Neural cell (in vitro differentiated cells): ENCODE measurements at regions not wholly inside any gene's neighbourhood (a gene's known extent, or its start where the extent isn't known, plus 50 kb on each side); places are given as distances from the start of the nearest gene placed in this dataset.

ENCODE experiments used
- H2AFZ ChIP-seq: fragments of 200-600, 300-800 bp; sonication (generic), shearing (Covaris generic); 2 replicates; pipeline ENCODE4 v1.6.0; 2014; ENCODE audit warnings: low read depth, mild to moderate bottlenecking, antibody characterized with exemption, low read length, moderate library complexity
- H3F3A ChIP-seq: fragments of 200-600 bp; shearing (Covaris generic); 2 replicates; pipeline ENCODE4 v1.6.1; 2016; ENCODE audit warnings: mild to moderate bottlenecking, moderate library complexity, mixed read lengths, antibody characterized with exemption, low read length; ENCODE audit not compliant: insufficient read depth, poor library complexity, severe bottlenecking
- H3K27ac ChIP-seq: fragments of 200-600, 300-800 bp; sonication (generic), shearing (Covaris generic); 2 replicates; pipeline ENCODE4 v1.5.1; 2014; ENCODE audit warnings: mild to moderate bottlenecking, low read length, moderate library complexity
- H3K27me3 ChIP-seq: fragments of 300-800, 200-600 bp; sonication (generic), shearing (Covaris generic); 2 replicates; pipeline ENCODE4 v1.6.0; 2014; ENCODE audit warnings: mild to moderate bottlenecking, low read depth, low read length, moderate library complexity; ENCODE audit not compliant: insufficient read depth
- H3K36me3 ChIP-seq: fragments of 300-800, 200-600 bp; sonication (generic), shearing (Covaris generic); 2 replicates; pipeline ENCODE4 v1.5.1; 2014; ENCODE audit warnings: mild to moderate bottlenecking, antibody characterized with exemption, low read length, moderate library complexity; ENCODE audit not compliant: insufficient read depth
- H3K4me2 ChIP-seq: fragments of 300-800, 200-600 bp; sonication (generic), shearing (Covaris generic); 2 replicates; pipeline ENCODE4 v1.6.0; 2014; ENCODE audit warnings: mild to moderate bottlenecking, low read length
- H3K4me3 ChIP-seq: fragments of 300-800, 200-600 bp; sonication (generic), shearing (Covaris generic); 2 replicates; pipeline ENCODE4 v1.5.1; 2014; ENCODE audit warnings: mild to moderate bottlenecking, low read length, moderate library complexity
- H3K79me2 ChIP-seq: fragments of 200-600 bp; shearing (Covaris generic); replicated peaks from 2 replicates; pipeline ENCODE4 v1.6.0; 2014; ENCODE audit warnings: mild to moderate bottlenecking, low read length, moderate library complexity; ENCODE audit not compliant: insufficient read depth
- H3K9ac ChIP-seq: fragments of 300-800, 200-600 bp; sonication (generic), shearing (Covaris generic); 2 replicates; pipeline ENCODE4 v1.6.1; 2016; ENCODE audit warnings: mild to moderate bottlenecking, low read length, mixed read lengths
- H3K9me2 ChIP-seq: fragments of 200-600 bp; shearing (Covaris generic); 2 replicates; pipeline ENCODE4 v1.6.1; 2016; ENCODE audit warnings: mild to moderate bottlenecking, low read length, mixed read lengths; ENCODE audit not compliant: insufficient read depth
- H3K9me3 ChIP-seq: fragments of 200-600, 300-800 bp; sonication (generic), shearing (Covaris generic); 2 replicates; pipeline ENCODE4 v1.6.1; 2016; ENCODE audit warnings: mild to moderate bottlenecking, mixed run types, low read length, moderate library complexity, mixed read lengths
- H4K20me1 ChIP-seq: fragments of 200-600 bp; shearing (Covaris generic); 2 replicates; pipeline ENCODE4 v1.6.1; 2016; ENCODE audit warnings: mild to moderate bottlenecking, mixed run types; ENCODE audit not compliant: insufficient read depth
- EP300 ChIP-seq: fragments of 450-650 bp; conservative IDR thresholded peaks from 2 replicates; pipeline ENCODE4 v1.6.1; 2014; ENCODE audit warnings: antibody characterized with exemption, mild to moderate bottlenecking, moderate library complexity; ENCODE audit not compliant: poor library complexity, severe bottlenecking
- EZH2 ChIP-seq: fragments of 200-600, 300-800 bp; shearing (Covaris generic), sonication (generic); IDR thresholded peaks from 2 replicates; pipeline ENCODE4 v1.6.1; 2014; ENCODE audit warnings: antibody characterized with exemption, low read length, borderline replicate concordance, mild to moderate bottlenecking; ENCODE audit not compliant: insufficient read depth, poor library complexity, severe bottlenecking
- MXI1 ChIP-seq: fragments of 450-650 bp; conservative IDR thresholded peaks from 2 replicates; pipeline ENCODE4 v1.6.1; 2014; ENCODE audit warnings: antibody characterized with exemption, mild to moderate bottlenecking; ENCODE audit not compliant: poor library complexity, severe bottlenecking
- POLR2AphosphoS5 ChIP-seq: IDR thresholded peaks from 2 replicates; pipeline ENCODE4 v1.6.1; 2012
- RAD21 ChIP-seq: fragments of 450-650 bp; conservative IDR thresholded peaks from 2 replicates; pipeline ENCODE4 v1.6.1; 2014; ENCODE audit warnings: antibody characterized with exemption, mild to moderate bottlenecking, moderate library complexity
- SMC3 ChIP-seq: fragments of 450-650 bp; conservative IDR thresholded peaks from 2 replicates; pipeline ENCODE4 v1.6.1; 2014; ENCODE audit warnings: antibody characterized with exemption, mild to moderate bottlenecking, moderate library complexity; ENCODE audit not compliant: poor library complexity
- TAF1 ChIP-seq: IDR thresholded peaks from 2 replicates; pipeline ENCODE4 v1.6.1; 2012; ENCODE audit warnings: low read depth
- TF ChIP-seq, protein P1 (sequence below): fragments of 450-650 bp; IDR thresholded peaks from 2 replicates; pipeline ENCODE4 v1.5.1; 2014; ENCODE audit warnings: antibody characterized with exemption, mild to moderate bottlenecking, moderate library complexity; ENCODE audit not compliant: poor library complexity, severe bottlenecking
- TF ChIP-seq, protein P2 (sequence below): IDR thresholded peaks from 2 replicates; pipeline ENCODE4 v1.6.1; 2012; ENCODE audit warnings: borderline replicate concordance

DNA sequence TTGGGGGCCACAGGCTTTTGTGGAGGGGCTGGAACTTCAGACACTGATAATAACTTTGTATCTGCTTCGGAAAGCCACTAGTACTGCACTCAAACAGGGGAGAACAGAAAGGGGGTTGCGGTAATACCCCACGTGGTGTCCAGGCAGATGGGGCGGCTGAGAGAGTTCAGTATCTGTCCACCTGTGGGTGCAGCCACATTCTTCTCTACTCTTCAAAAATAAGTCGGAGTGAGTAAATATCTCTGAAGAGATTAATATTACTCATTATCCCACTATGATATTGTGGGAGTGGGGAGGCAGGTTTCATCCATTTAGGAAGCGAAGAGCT, 102.1 kb upstream of the SSBP2 start:
- peak overlapping the region; percentile 61 for H3K4me3 ChIP-seq
- no peaks in the 10 kb centered on the region for H3K9me2 ChIP-seq
- H3K27me3 ChIP-seq, result no peaks in the 10 kb centered on the region
- H2AFZ ChIP-seq, result no peak overlapping the region
- no peak for TF ChIP-seq EZH2
- no peak for TF ChIP-seq TAF1
- TF ChIP-seq RAD21, result no peak
- TF ChIP-seq POLR2AphosphoS5, result no peak
- TF ChIP-seq SMC3, result no peak
- TF ChIP-seq MXI1, result no peak
- TF ChIP-seq, protein P1, sequence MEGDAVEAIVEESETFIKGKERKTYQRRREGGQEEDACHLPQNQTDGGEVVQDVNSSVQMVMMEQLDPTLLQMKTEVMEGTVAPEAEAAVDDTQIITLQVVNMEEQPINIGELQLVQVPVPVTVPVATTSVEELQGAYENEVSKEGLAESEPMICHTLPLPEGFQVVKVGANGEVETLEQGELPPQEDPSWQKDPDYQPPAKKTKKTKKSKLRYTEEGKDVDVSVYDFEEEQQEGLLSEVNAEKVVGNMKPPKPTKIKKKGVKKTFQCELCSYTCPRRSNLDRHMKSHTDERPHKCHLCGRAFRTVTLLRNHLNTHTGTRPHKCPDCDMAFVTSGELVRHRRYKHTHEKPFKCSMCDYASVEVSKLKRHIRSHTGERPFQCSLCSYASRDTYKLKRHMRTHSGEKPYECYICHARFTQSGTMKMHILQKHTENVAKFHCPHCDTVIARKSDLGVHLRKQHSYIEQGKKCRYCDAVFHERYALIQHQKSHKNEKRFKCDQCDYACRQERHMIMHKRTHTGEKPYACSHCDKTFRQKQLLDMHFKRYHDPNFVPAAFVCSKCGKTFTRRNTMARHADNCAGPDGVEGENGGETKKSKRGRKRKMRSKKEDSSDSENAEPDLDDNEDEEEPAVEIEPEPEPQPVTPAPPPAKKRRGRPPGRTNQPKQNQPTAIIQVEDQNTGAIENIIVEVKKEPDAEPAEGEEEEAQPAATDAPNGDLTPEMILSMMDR, result no peak
- TF ChIP-seq EP300, result no peak
- TF ChIP-seq, protein P2, sequence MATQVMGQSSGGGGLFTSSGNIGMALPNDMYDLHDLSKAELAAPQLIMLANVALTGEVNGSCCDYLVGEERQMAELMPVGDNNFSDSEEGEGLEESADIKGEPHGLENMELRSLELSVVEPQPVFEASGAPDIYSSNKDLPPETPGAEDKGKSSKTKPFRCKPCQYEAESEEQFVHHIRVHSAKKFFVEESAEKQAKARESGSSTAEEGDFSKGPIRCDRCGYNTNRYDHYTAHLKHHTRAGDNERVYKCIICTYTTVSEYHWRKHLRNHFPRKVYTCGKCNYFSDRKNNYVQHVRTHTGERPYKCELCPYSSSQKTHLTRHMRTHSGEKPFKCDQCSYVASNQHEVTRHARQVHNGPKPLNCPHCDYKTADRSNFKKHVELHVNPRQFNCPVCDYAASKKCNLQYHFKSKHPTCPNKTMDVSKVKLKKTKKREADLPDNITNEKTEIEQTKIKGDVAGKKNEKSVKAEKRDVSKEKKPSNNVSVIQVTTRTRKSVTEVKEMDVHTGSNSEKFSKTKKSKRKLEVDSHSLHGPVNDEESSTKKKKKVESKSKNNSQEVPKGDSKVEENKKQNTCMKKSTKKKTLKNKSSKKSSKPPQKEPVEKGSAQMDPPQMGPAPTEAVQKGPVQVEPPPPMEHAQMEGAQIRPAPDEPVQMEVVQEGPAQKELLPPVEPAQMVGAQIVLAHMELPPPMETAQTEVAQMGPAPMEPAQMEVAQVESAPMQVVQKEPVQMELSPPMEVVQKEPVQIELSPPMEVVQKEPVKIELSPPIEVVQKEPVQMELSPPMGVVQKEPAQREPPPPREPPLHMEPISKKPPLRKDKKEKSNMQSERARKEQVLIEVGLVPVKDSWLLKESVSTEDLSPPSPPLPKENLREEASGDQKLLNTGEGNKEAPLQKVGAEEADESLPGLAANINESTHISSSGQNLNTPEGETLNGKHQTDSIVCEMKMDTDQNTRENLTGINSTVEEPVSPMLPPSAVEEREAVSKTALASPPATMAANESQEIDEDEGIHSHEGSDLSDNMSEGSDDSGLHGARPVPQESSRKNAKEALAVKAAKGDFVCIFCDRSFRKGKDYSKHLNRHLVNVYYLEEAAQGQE, result no peak
- peaks cover 8% of the 10 kb centered on the region for H3F3A ChIP-seq
- H3K9me3 ChIP-seq, result no peaks in the 10 kb centered on the region
- peak overlapping the region; percentile 67 for H3K4me2 ChIP-seq
- no peaks in the 10 kb centered on the region for H4K20me1 ChIP-seq
- peak overlapping the region; percentile 59 for H3K9ac ChIP-seq
- H3K79me2 ChIP-seq, result no peaks in the 10 kb centered on the region
- peak overlapping the region; percentile 90 for H3K27ac ChIP-seq
- no peaks in the 10 kb centered on the region for H3K36me3 ChIP-seq

DNA sequence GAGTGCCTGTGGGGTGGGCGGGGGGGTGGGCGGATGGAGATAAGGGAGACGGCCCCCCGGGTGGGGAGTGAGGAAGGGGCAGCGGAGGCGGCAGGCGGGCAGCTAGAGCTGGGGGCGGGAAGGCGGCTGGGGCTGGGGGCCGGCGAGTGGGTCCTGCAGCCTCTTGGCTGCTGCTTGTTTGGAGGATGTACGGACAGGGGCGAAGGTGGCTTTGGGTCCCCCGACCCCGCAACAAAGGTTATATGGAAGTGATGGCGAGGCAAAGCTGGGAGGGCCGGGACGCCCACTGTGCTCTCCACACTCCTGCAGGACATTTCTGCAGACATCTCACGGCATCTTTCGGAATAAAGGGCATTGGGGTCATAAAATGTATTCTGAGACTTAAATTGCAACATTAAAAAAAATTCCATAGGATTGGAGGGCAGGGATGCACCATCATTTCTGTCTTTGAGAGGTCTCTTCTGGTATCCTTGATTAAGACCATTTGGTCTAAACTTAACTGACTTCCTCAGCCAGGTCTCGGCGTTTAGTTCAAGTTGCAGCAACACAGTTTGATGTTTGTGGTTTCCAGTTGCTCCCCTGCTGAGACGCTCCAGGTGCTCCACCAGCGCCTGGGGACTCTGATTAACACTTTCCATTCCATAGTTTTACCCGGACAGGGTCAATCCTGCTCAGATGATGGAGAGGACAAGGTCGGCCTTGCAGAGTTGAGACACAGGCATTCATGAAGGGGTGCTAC, 101.6 kb upstream of the SSBP2 start:
- Histone ChIP-seq H3K9me2 (no peaks in the 10 kb centered on the region), H3K9me3 (no peaks in the 10 kb centered on the region), H3F3A (peaks cover 8% of the 10 kb centered on the region), H3K4me3 (peak overlapping the region; percentile 61), H3K4me2 (peak overlapping the region; percentile 67), H3K27ac (peak overlapping the region; percentile 90), H3K9ac (peak overlapping the region; percentile 59), H3K27me3 (no peaks in the 10 kb centered on the region), H3K36me3 (no peaks in the 10 kb centered on the region), H2AFZ (no peak overlapping the region), H3K79me2 (no peaks in the 10 kb centered on the region), H4K20me1 (no peaks in the 10 kb centered on the region)
- TF ChIP-seq TAF1 (peak; percentile 35), MXI1 (no peak), EZH2 (no peak)
- TF ChIP-seq, protein P2, result no peak
